Mucosa of rectum (tissue), 2 donors: ENCODE measurements at regions not wholly inside any gene's neighbourhood (a gene's known extent, or its start where the extent isn't known, plus 50 kb on each side); places are given as distances from the start of the nearest gene placed in this dataset.

Source experiments
- H3K27ac ChIP-seq, 2 donors: one replicate each; pipeline ENCODE4 v1.7.0; 2013; ENCODE audit warnings: inconsistent platforms in 2 of 2, low read depth in 2 of 2, low read length in 2 of 2
- H3K27me3 ChIP-seq, 2 donors: one replicate each; pipeline ENCODE4 v1.7.0; 2013; ENCODE audit warnings: low read length in 2 of 2; ENCODE audit not compliant: control insufficient read depth in 2 of 2, insufficient read depth in 2 of 2
- H3K36me3 ChIP-seq, 2 donors: one replicate each; pipeline ENCODE4 v1.7.0; 2013; ENCODE audit warnings: low read length in 2 of 2; ENCODE audit not compliant: control insufficient read depth in 2 of 2, insufficient read depth in 2 of 2
- H3K4me1 ChIP-seq, 2 donors: one replicate each; pipeline ENCODE4 v1.7.0; 2013; ENCODE audit warnings: low read length in 2 of 2, mild to moderate bottlenecking in 1 of 2; ENCODE audit not compliant: control insufficient read depth in 2 of 2, insufficient read depth in 2 of 2
- H3K4me3 ChIP-seq, 2 donors: one replicate each; pipeline ENCODE4 v1.7.0; 2013; ENCODE audit warnings: low read length in 2 of 2
- H3K9ac ChIP-seq, 2 donors: one replicate each; pipeline ENCODE4 v1.7.0; 2013; ENCODE audit warnings: low read length in 2 of 2, low read depth in 1 of 2, mild to moderate bottlenecking in 1 of 2
- H3K9me3 ChIP-seq, 2 donors: one replicate each; pipeline ENCODE4 v1.7.0; 2013; ENCODE audit warnings: low read length in 2 of 2; ENCODE audit not compliant: control insufficient read depth in 2 of 2
- donor health status: healthy.
- donor health status: Normal muscosa, but diverticular disease.

GRCh38 chr3:188052169-188053035 is 101.6 kb upstream of the LPP start:
- H3K9ac ChIP-seq = no peak overlapping the region
- H3K27me3 ChIP-seq = no peaks in the 10 kb centered on the region
- peaks cover 0 to 5% of the 10 kb centered on the region in 2 donors for H3K4me1 ChIP-seq
- H3K27ac ChIP-seq = peak overlapping the region; percentile 43 to 68
- H3K36me3 ChIP-seq = no peaks in the 10 kb centered on the region
- H3K4me3 ChIP-seq = no peak overlapping the region
- H3K9me3 ChIP-seq = no peaks in the 10 kb centered on the region

- Histone ChIP-seq H3K36me3 (no peaks in the 10 kb centered on the region), H3K4me3 (no peak overlapping the region), H3K27ac (no peak overlapping the region), H3K9ac (no peak overlapping the region), H3K9me3 (no peaks in the 10 kb centered on the region), H3K27me3 (no peaks in the 10 kb centered on the region), H3K4me1 (peaks cover 0 to 5% of the 10 kb centered on the region in 2 donors)
Measured at GRCh38 chr3:188053036-188053340, 101.0 kb upstream of the LPP start.

GRCh38 chr3:188053710-188054380 is 100.1 kb upstream of the LPP start:
- Histone ChIP-seq H3K9ac (no peak overlapping the region), H3K4me3 (no peak overlapping the region), H3K9me3 (no peaks in the 10 kb centered on the region), H3K27ac (no peak overlapping the region), H3K27me3 (no peaks in the 10 kb centered on the region), H3K36me3 (no peaks in the 10 kb centered on the region), H3K4me1 (peaks cover 0 to 5% of the 10 kb centered on the region in 2 donors)

- Histone ChIP-seq H3K9me3 (no peaks in the 10 kb centered on the region), H3K27me3 (no peaks in the 10 kb centered on the region), H3K27ac (no peak overlapping the region), H3K9ac (no peak overlapping the region), H3K4me3 (no peak overlapping the region), H3K36me3 (no peaks in the 10 kb centered on the region), H3K4me1 (peaks cover 0 to 5% of the 10 kb centered on the region in 2 donors)
Measured at GRCh38 chr3:188054541-188054940, 99.4 kb upstream of the LPP start.

- Histone ChIP-seq H3K4me1 (peaks cover 0 to 5% of the 10 kb centered on the region in 2 donors), H3K27me3 (no peaks in the 10 kb centered on the region), H3K9me3 (no peaks in the 10 kb centered on the region), H3K9ac (no peak overlapping the region), H3K27ac (no peak overlapping the region), H3K4me3 (no peak overlapping the region), H3K36me3 (no peaks in the 10 kb centered on the region)
Measured at GRCh38 chr3:188055388-188055787, 98.6 kb upstream of the LPP start.

GRCh38 chr3:188057124-188057523 is 96.8 kb upstream of the LPP start:
- H3K9me3 ChIP-seq = no peaks in the 10 kb centered on the region
- H3K4me1 ChIP-seq = peaks cover 0 to 5% of the 10 kb centered on the region in 2 donors
- H3K9ac ChIP-seq = no peak overlapping the region
- no peaks in the 10 kb centered on the region for H3K27me3 ChIP-seq
- H3K36me3 ChIP-seq = no peaks in the 10 kb centered on the region
- no peak overlapping the region for H3K27ac ChIP-seq
- no peak overlapping the region for H3K4me3 ChIP-seq

GRCh38 chr3:188058569-188059184 is 95.3 kb upstream of the LPP start:
- no peaks in the 10 kb centered on the region for H3K4me1 ChIP-seq
- no peak overlapping the region for H3K27ac ChIP-seq
- no peaks in the 10 kb centered on the region for H3K36me3 ChIP-seq
- no peak overlapping the region for H3K4me3 ChIP-seq
- no peak overlapping the region for H3K9ac ChIP-seq
- no peaks in the 10 kb centered on the region for H3K9me3 ChIP-seq
- no peaks in the 10 kb centered on the region for H3K27me3 ChIP-seq

GRCh38 chr3:188059351-188059750 is 94.6 kb upstream of the LPP start:
- H3K9me3 ChIP-seq = no peaks in the 10 kb centered on the region
- H3K9ac ChIP-seq = no peak overlapping the region
- no peaks in the 10 kb centered on the region for H3K27me3 ChIP-seq
- no peak overlapping the region for H3K27ac ChIP-seq
- H3K36me3 ChIP-seq = no peaks in the 10 kb centered on the region
- no peak overlapping the region for H3K4me3 ChIP-seq
- no peaks in the 10 kb centered on the region for H3K4me1 ChIP-seq

- Histone ChIP-seq H3K9ac (no peak overlapping the region), H3K36me3 (no peaks in the 10 kb centered on the region), H3K27me3 (no peaks in the 10 kb centered on the region), H3K4me1 (no peaks in the 10 kb centered on the region), H3K27ac (no peak overlapping the region), H3K4me3 (no peak overlapping the region), H3K9me3 (no peaks in the 10 kb centered on the region)
Measured at GRCh38 chr3:188060264-188060835, 93.6 kb upstream of the LPP start.
